ENCODE measurements at regions not wholly inside any gene's neighbourhood (a gene's known extent, or its start where the extent isn't known, plus 50 kb on each side); places are given as distances from the start of the nearest gene placed in this dataset.

GRCh38 chr2:19132967-19133366 lies 225.5 kb downstream of the OSR1 start:
- no peak for TF ChIP-seq CTCF (IDR thresholded peaks at IDR 0.05; ENCODE audit: extremely low read depth in 1 of 2, insufficient read depth in 1 of 2, low read depth in 1 of 2, low read length in 2 of 2)
- TF ChIP-seq EZH2 (IDR thresholded peaks at IDR 0.05; ENCODE audit: borderline replicate concordance, low read depth, low read length, severe bottlenecking), result no peak
- no peak for TF ChIP-seq MAX (IDR thresholded peaks at IDR 0.05; ENCODE audit: insufficient read depth, insufficient read length)

Data from endothelial cell of umbilical vein (primary cell).